CD14-positive monocyte (primary cell): ENCODE measurements at regions not wholly inside any gene's neighbourhood (a gene's known extent, or its start where the extent isn't known, plus 50 kb on each side); places are given as distances from the start of the nearest gene placed in this dataset.
A peak's percentile ranks its signal among the peaks of the same experiment; 100 is the strongest.

Experiments
- DNase-seq, 3 donors: peaks; one replicate each; pipeline ENCODE4 v3.0.0-alpha.2; 2011 to 2022
- H2AFZ ChIP-seq: 2 replicates; pipeline ENCODE4 v1.6.0; 2012; ENCODE audit warnings: mild to moderate bottlenecking, low read depth, low read length, inconsistent platforms; ENCODE audit not compliant: insufficient read depth, poor library complexity, severe bottlenecking
- H3K27ac ChIP-seq, 2 donors: 1 replicate in 1 of 2; 2 replicates in 1 of 2; pipeline ENCODE4 v1.5.1; 2012 to 2013; ENCODE audit warnings: low read length in 2 of 2, control low read depth in 1 of 2, inconsistent platforms in 1 of 2, low read depth in 1 of 2, mild to moderate bottlenecking in 1 of 2
- H3K27me3 ChIP-seq, 2 donors: one replicate each; pipeline versions ENCODE4 v1.6.0 to v1.6.1; 2011 to 2013; ENCODE audit warnings: low read length in 2 of 2; ENCODE audit not compliant: control insufficient read depth in 2 of 2, insufficient read depth in 2 of 2
- H3K36me3 ChIP-seq, 2 donors: replicated peaks in 1 of 2; 1 replicate in 1 of 2; 2 replicates in 1 of 2; pipeline versions ENCODE4 v1.5.1 to v1.6.1; 2012 to 2013; ENCODE audit warnings: low read length in 2 of 2, control low read depth in 1 of 2, inconsistent platforms in 1 of 2, mild to moderate bottlenecking in 1 of 2; ENCODE audit not compliant: insufficient read depth in 2 of 2, control insufficient read depth in 1 of 2
- H3K4me1 ChIP-seq, 2 donors: 1 replicate in 1 of 2; 2 replicates in 1 of 2; pipeline versions ENCODE4 v1.5.1 to v1.6.1; 2012 to 2013; ENCODE audit warnings: low read length in 2 of 2, control low read depth in 1 of 2, inconsistent platforms in 1 of 2, mild to moderate bottlenecking in 1 of 2, moderate library complexity in 1 of 2; ENCODE audit not compliant: insufficient read depth in 2 of 2, control insufficient read depth in 1 of 2
- H3K4me2 ChIP-seq: replicated peaks from 2 replicates; pipeline ENCODE3; 2012; ENCODE audit warnings: low read length, moderate library complexity, mild to moderate bottlenecking; ENCODE audit not compliant: poor library complexity, severe bottlenecking; ENCODE audit errors: extremely low read depth
- H3K4me3 ChIP-seq, 3 experiments: fragments of 200-600 bp in 1 of 3; sonication (generic) in 1 of 3; replicated peaks in 1 of 3; 1 replicate in 2 of 3; 2 replicates in 1 of 3; pipeline ENCODE4 v1.5.1; 2011 to 2013; ENCODE audit warnings: low read length in 3 of 3, mild to moderate bottlenecking in 3 of 3, control low read depth in 2 of 3, low read depth in 2 of 3, inconsistent platforms in 1 of 3, moderate library complexity in 1 of 3
- H3K79me2 ChIP-seq: 2 replicates; pipeline ENCODE4 v1.6.0; 2012; ENCODE audit warnings: mild to moderate bottlenecking, control low read depth, inconsistent platforms, low read length, moderate library complexity; ENCODE audit not compliant: insufficient read depth
- H3K9ac ChIP-seq: 2 replicates; pipeline ENCODE4 v1.6.0; 2017; ENCODE audit warnings: low read length, mild to moderate bottlenecking; ENCODE audit not compliant: insufficient read depth, poor library complexity, severe bottlenecking
- H3K9me3 ChIP-seq, 2 donors: replicated peaks in 1 of 2; 1 replicate in 1 of 2; 2 replicates in 1 of 2; pipeline versions ENCODE4 v1.5.1 to v1.6.1; 2012 to 2013; ENCODE audit warnings: low read length in 2 of 2, control low read depth in 1 of 2; ENCODE audit not compliant: control insufficient read depth in 1 of 2, insufficient read depth in 1 of 2
- H4K20me1 ChIP-seq: 2 replicates; pipeline ENCODE4 v1.6.0; 2012; ENCODE audit warnings: mild to moderate bottlenecking, low read length, control low read depth, moderate library complexity; ENCODE audit not compliant: insufficient read depth
- H3K27ac Mint-ChIP-seq, 7 donors: one replicate each; pipeline ENCODE4 v1.8.0; 2020; ENCODE audit warnings: mild to moderate bottlenecking in 7 of 7, mixed read lengths in 7 of 7, moderate library complexity in 6 of 7, inconsistent platforms in 2 of 7
- H3K27me3 Mint-ChIP-seq, 3 donors: one replicate each; pipeline ENCODE4 v1.8.0; 2021 to 2022; ENCODE audit warnings: low read depth in 3 of 3, mild to moderate bottlenecking in 3 of 3, mixed read lengths in 3 of 3, moderate library complexity in 3 of 3, inconsistent platforms in 1 of 3
- H3K36me3 Mint-ChIP-seq, 2 donors: one replicate each; pipeline ENCODE4 v1.8.0; 2020; ENCODE audit warnings: mixed read lengths in 2 of 2, inconsistent platforms in 1 of 2, mild to moderate bottlenecking in 1 of 2
- H3K4me1 Mint-ChIP-seq: one replicate; pipeline ENCODE4 v1.8.0; 2020; ENCODE audit warnings: mild to moderate bottlenecking, mixed read lengths
- H3K4me3 Mint-ChIP-seq, 2 donors: one replicate each; pipeline ENCODE4 v1.8.0; 2020; ENCODE audit warnings: mild to moderate bottlenecking in 2 of 2, mixed read lengths in 2 of 2, moderate library complexity in 1 of 2
- H3K9me3 Mint-ChIP-seq, 7 donors: one replicate each; pipeline ENCODE4 v1.8.0; 2020 to 2022; ENCODE audit warnings: mixed read lengths in 7 of 7, mild to moderate bottlenecking in 6 of 7, moderate library complexity in 6 of 7, inconsistent platforms in 2 of 7
- WGBS: methylation state at CpG from one replicate; pipeline ENCODE4 v1.1.5; 2013; ENCODE audit warnings: missing lambda C conversion rate; ENCODE audit not compliant: insufficient coverage; 5-methylcytosine and 5-hydroxymethylcytosine counted together
- intact Hi-C, 2 donors: fragments of 100-400 bp; cut with micrococcal nuclease; formaldehyde crosslinking; loops; one replicate each; pipeline versions ENCODE4 v1.15.0 to v1.15.1; 2023
- TF ChIP-seq, protein P1 (sequence below): fragments of 200-600 bp; IDR thresholded peaks from one replicate; pipeline ENCODE4 v1.8.0; 2022; ENCODE audit warnings: antibody characterized with exemption, mild to moderate bottlenecking

DNA sequence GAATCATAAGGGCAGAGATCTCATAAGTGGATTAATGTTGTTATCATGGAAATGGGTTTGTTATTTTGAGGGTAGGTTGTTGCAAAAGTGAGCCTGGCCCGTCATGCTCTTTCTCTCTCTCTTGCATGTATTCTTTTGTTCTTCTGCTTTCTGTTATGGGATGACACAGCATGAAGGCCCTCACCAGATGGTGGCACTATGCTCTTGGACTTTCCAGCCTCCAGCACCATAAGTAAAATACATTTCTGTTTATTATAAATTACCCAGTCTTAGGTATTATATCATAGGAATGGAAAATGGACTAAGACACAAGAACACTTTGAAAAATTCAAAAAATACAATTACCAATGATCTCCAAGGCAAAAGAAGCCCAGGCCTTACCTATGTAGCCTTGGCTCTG, 676.1 kb downstream of the PTPRU start:
- no peak overlapping the region for H3K4me3 ChIP-seq

DNA sequence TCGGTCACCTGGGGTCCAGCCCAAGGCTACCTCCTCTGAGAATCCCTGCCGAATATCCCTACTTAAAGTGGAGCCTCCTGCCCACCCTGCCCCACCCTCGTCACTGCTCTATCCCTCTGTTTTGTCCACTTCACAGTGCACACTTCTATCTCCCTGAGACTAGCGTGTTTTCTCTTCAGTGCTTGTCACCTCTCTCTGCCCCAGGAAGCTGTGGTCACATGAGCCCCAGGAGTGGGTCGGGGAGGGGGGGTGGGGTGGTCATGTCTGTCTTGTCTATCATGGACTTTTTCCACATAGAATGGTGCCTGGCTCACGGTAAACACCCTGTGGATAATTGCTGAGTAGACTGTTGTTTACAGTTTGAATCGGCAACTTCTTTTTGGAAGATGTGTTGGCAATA, 673.6 kb downstream of the PTPRU start:
- Histone ChIP-seq H3K27ac (no peak overlapping the region), H3K4me3 (no peak overlapping the region), H2AFZ (no peak overlapping the region), H3K79me2 (no peaks in the 10 kb centered on the region), H3K36me3 (no peaks in the 10 kb centered on the region), H3K27me3 (peaks cover 0 to 2% of the 10 kb centered on the region in 2 donors), H3K4me2 (no peak overlapping the region), H3K9ac (no peak overlapping the region), H3K9me3 (no peaks in the 10 kb centered on the region), H4K20me1 (no peaks in the 10 kb centered on the region), H3K4me1 (no peaks in the 10 kb centered on the region)
- no peak overlapping the region for H3K27ac Mint-ChIP-seq
- peaks cover 3 to 8% (median 8%) of the 10 kb centered on the region in 3 donors for H3K27me3 Mint-ChIP-seq
- intact Hi-C loops = loop anchor here in 1 of 2 donors (10.0 kb wide), 1 partner anchor 175 kb away; no protein-coding TSS in a partner anchor
- H3K4me1 Mint-ChIP-seq = no peaks in the 10 kb centered on the region
- WGBS = 70% methylated on average over 2 of the region's 7 CpGs
- TF ChIP-seq, protein P1, sequence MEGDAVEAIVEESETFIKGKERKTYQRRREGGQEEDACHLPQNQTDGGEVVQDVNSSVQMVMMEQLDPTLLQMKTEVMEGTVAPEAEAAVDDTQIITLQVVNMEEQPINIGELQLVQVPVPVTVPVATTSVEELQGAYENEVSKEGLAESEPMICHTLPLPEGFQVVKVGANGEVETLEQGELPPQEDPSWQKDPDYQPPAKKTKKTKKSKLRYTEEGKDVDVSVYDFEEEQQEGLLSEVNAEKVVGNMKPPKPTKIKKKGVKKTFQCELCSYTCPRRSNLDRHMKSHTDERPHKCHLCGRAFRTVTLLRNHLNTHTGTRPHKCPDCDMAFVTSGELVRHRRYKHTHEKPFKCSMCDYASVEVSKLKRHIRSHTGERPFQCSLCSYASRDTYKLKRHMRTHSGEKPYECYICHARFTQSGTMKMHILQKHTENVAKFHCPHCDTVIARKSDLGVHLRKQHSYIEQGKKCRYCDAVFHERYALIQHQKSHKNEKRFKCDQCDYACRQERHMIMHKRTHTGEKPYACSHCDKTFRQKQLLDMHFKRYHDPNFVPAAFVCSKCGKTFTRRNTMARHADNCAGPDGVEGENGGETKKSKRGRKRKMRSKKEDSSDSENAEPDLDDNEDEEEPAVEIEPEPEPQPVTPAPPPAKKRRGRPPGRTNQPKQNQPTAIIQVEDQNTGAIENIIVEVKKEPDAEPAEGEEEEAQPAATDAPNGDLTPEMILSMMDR = no peak
- H3K9me3 Mint-ChIP-seq = peaks cover 0 to 2% (median 0%) of the 10 kb centered on the region in 7 donors
- DNase-seq = no peak
- H3K36me3 Mint-ChIP-seq = no peaks in the 10 kb centered on the region
- H3K4me3 Mint-ChIP-seq = no peak overlapping the region

More for the DNA sequence above, 676.1 kb downstream of the PTPRU start:
- H3K27me3 Mint-ChIP-seq = peaks cover 2 to 5% (median 5%) of the 10 kb centered on the region in 3 donors
- H3K9ac ChIP-seq = no peak overlapping the region
- H3K9me3 ChIP-seq = no peaks in the 10 kb centered on the region
- no CpG with 5 or more reads among the region's 1 CpG for WGBS
- no peak for DNase-seq
- H3K4me1 Mint-ChIP-seq = no peaks in the 10 kb centered on the region
- no peaks in the 10 kb centered on the region for H3K79me2 ChIP-seq
- no peaks in the 10 kb centered on the region for H3K4me1 ChIP-seq
- H2AFZ ChIP-seq = no peak overlapping the region
- H3K9me3 Mint-ChIP-seq = peaks cover 0 to 2% (median 0%) of the 10 kb centered on the region in 7 donors
- intact Hi-C loops = loop anchor here in 1 of 2 donors (10.0 kb wide), 1 partner anchor 172 kb away; no protein-coding TSS in a partner anchor
- no peak overlapping the region for H3K4me2 ChIP-seq
- TF ChIP-seq, protein P1 = peak; percentile 14
- no peaks in the 10 kb centered on the region for H3K36me3 Mint-ChIP-seq
- no peak overlapping the region for H3K27ac ChIP-seq
- peaks cover 0 to 2% of the 10 kb centered on the region in 2 donors for H3K27me3 ChIP-seq
- no peaks in the 10 kb centered on the region for H4K20me1 ChIP-seq
- H3K36me3 ChIP-seq = no peaks in the 10 kb centered on the region
- no peak overlapping the region for H3K27ac Mint-ChIP-seq
- H3K4me3 Mint-ChIP-seq = no peak overlapping the region
